22Rv1 (cell line): ENCODE measurements at regions not wholly inside any gene's neighbourhood (a gene's known extent, or its start where the extent isn't known, plus 50 kb on each side); places are given as distances from the start of the nearest gene placed in this dataset.

ENCODE experiments used
- ZFX ChIP-seq: fragments of 450-650 bp; IDR thresholded peaks from 2 replicates; pipeline ENCODE4 v1.6.1; 2017; ENCODE audit warnings: antibody characterized with exemption, borderline replicate concordance
- TF ChIP-seq, protein P1 (sequence below): fragments of 450-650 bp; IDR thresholded peaks from 2 replicates; pipeline ENCODE4 v1.5.1; 2017; ENCODE audit warnings: mild to moderate bottlenecking

DNA sequence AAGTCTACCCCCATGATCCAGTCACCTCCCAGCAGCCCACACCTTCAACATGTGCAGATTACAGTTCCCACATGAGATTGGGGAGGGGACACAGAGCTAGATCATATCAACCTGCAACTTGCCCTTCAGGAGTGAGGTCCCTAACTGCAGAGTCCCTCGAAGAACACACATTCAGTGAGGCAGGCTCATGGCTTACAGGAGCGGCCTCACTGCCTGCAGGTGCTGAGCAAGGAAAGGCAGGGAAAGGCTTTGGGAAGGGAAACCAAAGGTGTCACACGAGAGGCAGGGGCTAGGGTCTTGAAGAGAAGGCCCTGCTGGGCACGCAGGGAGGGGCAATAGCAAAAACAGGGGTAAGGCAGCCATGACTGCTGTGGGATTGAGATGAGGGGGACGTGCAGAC lies 182.4 kb upstream of the CHRNA7 start:
- TF ChIP-seq, protein P1, sequence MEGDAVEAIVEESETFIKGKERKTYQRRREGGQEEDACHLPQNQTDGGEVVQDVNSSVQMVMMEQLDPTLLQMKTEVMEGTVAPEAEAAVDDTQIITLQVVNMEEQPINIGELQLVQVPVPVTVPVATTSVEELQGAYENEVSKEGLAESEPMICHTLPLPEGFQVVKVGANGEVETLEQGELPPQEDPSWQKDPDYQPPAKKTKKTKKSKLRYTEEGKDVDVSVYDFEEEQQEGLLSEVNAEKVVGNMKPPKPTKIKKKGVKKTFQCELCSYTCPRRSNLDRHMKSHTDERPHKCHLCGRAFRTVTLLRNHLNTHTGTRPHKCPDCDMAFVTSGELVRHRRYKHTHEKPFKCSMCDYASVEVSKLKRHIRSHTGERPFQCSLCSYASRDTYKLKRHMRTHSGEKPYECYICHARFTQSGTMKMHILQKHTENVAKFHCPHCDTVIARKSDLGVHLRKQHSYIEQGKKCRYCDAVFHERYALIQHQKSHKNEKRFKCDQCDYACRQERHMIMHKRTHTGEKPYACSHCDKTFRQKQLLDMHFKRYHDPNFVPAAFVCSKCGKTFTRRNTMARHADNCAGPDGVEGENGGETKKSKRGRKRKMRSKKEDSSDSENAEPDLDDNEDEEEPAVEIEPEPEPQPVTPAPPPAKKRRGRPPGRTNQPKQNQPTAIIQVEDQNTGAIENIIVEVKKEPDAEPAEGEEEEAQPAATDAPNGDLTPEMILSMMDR: no peak
- TF ChIP-seq ZFX: no peak
